Endodermal cell (in vitro differentiated cells): ENCODE measurements at regions not wholly inside any gene's neighbourhood (a gene's known extent, or its start where the extent isn't known, plus 50 kb on each side); places are given as distances from the start of the nearest gene placed in this dataset.
"Not testable (repeated sequence)": the region's sequence is repeated elsewhere in the genome, so short reads cannot be mapped to it uniquely, and the experiment has no call there.

Source experiments
- DNase-seq: peaks from one replicate; pipeline ENCODE4 v3.0.0-alpha.2; 2017
- H3K27ac ChIP-seq: 2 replicates; pipeline ENCODE4 v1.5.1; 2013; ENCODE audit warnings: mild to moderate bottlenecking, low read depth, low read length, moderate library complexity
- H3K27me3 ChIP-seq: 2 replicates; pipeline ENCODE4 v1.6.1; 2013; ENCODE audit warnings: mild to moderate bottlenecking, low read length, moderate library complexity; ENCODE audit not compliant: insufficient read depth, control insufficient read depth, poor library complexity, severe bottlenecking
- H3K36me3 ChIP-seq: 2 replicates; pipeline ENCODE4 v1.7.0; 2013; ENCODE audit warnings: mild to moderate bottlenecking, low read length, moderate library complexity; ENCODE audit not compliant: control insufficient read depth, insufficient read depth
- H3K4me1 ChIP-seq: one replicate; pipeline ENCODE4 v1.7.0; 2013; ENCODE audit warnings: low read length; ENCODE audit not compliant: control insufficient read depth, insufficient read depth
- H3K4me3 ChIP-seq: 2 replicates; pipeline ENCODE4 v1.5.1; 2013; ENCODE audit warnings: mild to moderate bottlenecking, low read length, moderate library complexity
- H3K9ac ChIP-seq: 2 replicates; pipeline ENCODE4 v1.6.1; 2013; ENCODE audit warnings: mild to moderate bottlenecking, low read length, moderate library complexity; ENCODE audit not compliant: poor library complexity, severe bottlenecking; ENCODE audit errors: extremely low read depth
- H3K9me3 ChIP-seq: 2 replicates; pipeline ENCODE4 v1.6.1; 2013; ENCODE audit warnings: mild to moderate bottlenecking, low read length, moderate library complexity; ENCODE audit not compliant: control insufficient read depth
- H3K27ac Mint-ChIP-seq: 2 replicates; pipeline ENCODE4 v1.8.0; 2020; ENCODE audit warnings: mixed read lengths
- H3K27me3 Mint-ChIP-seq: 2 replicates; pipeline ENCODE4 v1.8.0; 2021; ENCODE audit warnings: mild to moderate bottlenecking, mixed read lengths; ENCODE audit not compliant: insufficient read depth
- H3K36me3 Mint-ChIP-seq: 2 replicates; pipeline ENCODE4 v1.8.0; 2020; ENCODE audit warnings: low read depth, mixed read lengths
- H3K4me1 Mint-ChIP-seq: 2 replicates; pipeline ENCODE4 v1.8.0; 2020; ENCODE audit warnings: mixed read lengths
- H3K4me3 Mint-ChIP-seq: 2 replicates; pipeline ENCODE4 v1.8.0; 2020; ENCODE audit warnings: mild to moderate bottlenecking, moderate library complexity, mixed read lengths
- H3K9me3 Mint-ChIP-seq: 2 replicates; pipeline ENCODE4 v1.8.0; 2020; ENCODE audit warnings: mild to moderate bottlenecking, mixed read lengths
- CTCF ChIP-seq: fragments of 200-600 bp; sonication (generic); conservative IDR thresholded peaks from 2 replicates; pipeline ENCODE4 v1.5.0; 2021; ENCODE audit warnings: antibody characterized with exemption, mild to moderate bottlenecking
- WGBS, 2 experiments: methylation state at CpG; one replicate each; pipeline versions ENCODE4 v1.1.5 to v1.1.7; 2013; ENCODE audit warnings: missing lambda C conversion rate in 2 of 2, mixed read lengths in 1 of 2; ENCODE audit not compliant: insufficient coverage in 1 of 2, insufficient read length in 1 of 2; 5-methylcytosine and 5-hydroxymethylcytosine counted together

- no peak overlapping the region for H3K9ac ChIP-seq
- 93% methylated on average over 2 of the region's 2 CpGs for WGBS, 2 experiments
- H3K36me3 ChIP-seq, result no peaks in the 10 kb centered on the region
- no peak overlapping the region for H3K4me3 Mint-ChIP-seq
- H3K4me3 ChIP-seq, result no peak overlapping the region
- no peak for DNase-seq
- peaks cover 2% of the 10 kb centered on the region for H3K36me3 Mint-ChIP-seq
- H3K27me3 Mint-ChIP-seq, result no peaks in the 10 kb centered on the region
- H3K4me1 Mint-ChIP-seq, result peaks cover 26% of the 10 kb centered on the region
- no peaks in the 10 kb centered on the region for H3K9me3 ChIP-seq
- no peak overlapping the region for H3K27ac Mint-ChIP-seq
- no peaks in the 10 kb centered on the region for H3K27me3 ChIP-seq
- peaks cover 15% of the 10 kb centered on the region for H3K4me1 ChIP-seq
- no peak overlapping the region for H3K27ac ChIP-seq
- no peak for TF ChIP-seq CTCF
- peaks cover 7% of the 10 kb centered on the region for H3K9me3 Mint-ChIP-seq
These were observed 144.5 kb downstream of the PSAT1 start for GRCh38 chr9:78441396-78441795.

- DNase-seq, result no peak
- no peak for TF ChIP-seq CTCF
- Mint-ChIP-seq H3K9me3 (peaks cover 7% of the 10 kb centered on the region), H3K27ac (no peak overlapping the region), H3K27me3 (no peaks in the 10 kb centered on the region), H3K4me1 (peaks cover 26% of the 10 kb centered on the region), H3K36me3 (peaks cover 2% of the 10 kb centered on the region), H3K4me3 (no peak overlapping the region)
- Histone ChIP-seq H3K4me3 (no peak overlapping the region), H3K4me1 (peaks cover 15% of the 10 kb centered on the region), H3K9ac (no peak overlapping the region), H3K27ac (no peak overlapping the region), H3K36me3 (no peaks in the 10 kb centered on the region), H3K27me3 (no peaks in the 10 kb centered on the region), H3K9me3 (no peaks in the 10 kb centered on the region)
- WGBS, 2 experiments, result 97% methylated on average over 7 to 46 of the region's 46 CpGs
These were observed 145.0 kb downstream of the PSAT1 start for GRCh38 chr9:78441822-78442431.

- not testable (repeated sequence) for H3K27me3 ChIP-seq, H3K9me3 Mint-ChIP-seq, H3K27ac Mint-ChIP-seq, H3K36me3 ChIP-seq, DNase-seq, H3K4me3 ChIP-seq, H3K27me3 Mint-ChIP-seq, H3K9ac ChIP-seq, H3K27ac ChIP-seq, H3K9me3 ChIP-seq, H3K4me3 Mint-ChIP-seq, H3K36me3 Mint-ChIP-seq
- WGBS, 2 experiments, result 92 to 94% methylated on average over 7 of the region's 7 CpGs
- peaks cover 15% of the 10 kb centered on the region for H3K4me1 ChIP-seq
- peaks cover 26% of the 10 kb centered on the region for H3K4me1 Mint-ChIP-seq
These were observed 145.7 kb downstream of the PSAT1 start for GRCh38 chr9:78442577-78442976.

GRCh38 chr9:78443946-78444345, 147.0 kb downstream of the PSAT1 start:
- no peak for TF ChIP-seq CTCF
- Mint-ChIP-seq H3K4me1 (peaks cover 13% of the 10 kb centered on the region), H3K4me3 (no peak overlapping the region), H3K27me3 (no peaks in the 10 kb centered on the region), H3K36me3 (peaks cover 2% of the 10 kb centered on the region), H3K9me3 (peaks cover 9% of the 10 kb centered on the region), H3K27ac (no peak overlapping the region)
- no peak for DNase-seq
- Histone ChIP-seq H3K9me3 (no peaks in the 10 kb centered on the region), H3K27ac (no peak overlapping the region), H3K4me1 (peaks cover 11% of the 10 kb centered on the region), H3K9ac (no peak overlapping the region), H3K4me3 (no peak overlapping the region), H3K36me3 (no peaks in the 10 kb centered on the region), H3K27me3 (no peaks in the 10 kb centered on the region)
- WGBS, 2 experiments, result 82 to 87% methylated on average over 3 to 7 of the region's 7 CpGs
